GM18867 (cell line): ENCODE measurements at regions not wholly inside any gene's neighbourhood (a gene's known extent, or its start where the extent isn't known, plus 50 kb on each side); places are given as distances from the start of the nearest gene placed in this dataset.

Experiments
- ATAC-seq: cut with Tn5 transposase; IDR thresholded peaks from one replicate; pipeline ENCODE4 v1.9.1; 2021; ENCODE audit warnings: mild to moderate bottlenecking, moderate library complexity; ENCODE audit not compliant: unreplicated experiment

DNA sequence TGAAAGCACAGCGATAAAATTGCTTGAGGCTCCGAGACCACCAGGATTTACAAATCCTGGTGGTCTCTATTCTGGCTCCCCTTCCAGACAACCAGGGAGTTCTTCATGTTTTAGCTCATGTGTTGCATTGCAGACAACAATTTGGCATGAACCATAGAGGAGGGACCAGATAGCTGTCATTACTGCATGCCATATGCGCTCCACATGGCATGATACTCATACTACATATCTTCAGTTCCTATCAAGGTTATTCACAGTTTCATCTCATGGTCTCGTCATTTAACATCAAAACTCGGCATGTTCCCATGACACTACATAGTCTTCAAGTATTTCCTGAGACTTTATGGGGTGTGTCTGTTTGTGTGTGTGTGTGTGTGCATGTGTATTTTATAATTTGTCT lies 220.3 kb downstream of the OR13H1 start:
- ATAC-seq: no peak

DNA sequence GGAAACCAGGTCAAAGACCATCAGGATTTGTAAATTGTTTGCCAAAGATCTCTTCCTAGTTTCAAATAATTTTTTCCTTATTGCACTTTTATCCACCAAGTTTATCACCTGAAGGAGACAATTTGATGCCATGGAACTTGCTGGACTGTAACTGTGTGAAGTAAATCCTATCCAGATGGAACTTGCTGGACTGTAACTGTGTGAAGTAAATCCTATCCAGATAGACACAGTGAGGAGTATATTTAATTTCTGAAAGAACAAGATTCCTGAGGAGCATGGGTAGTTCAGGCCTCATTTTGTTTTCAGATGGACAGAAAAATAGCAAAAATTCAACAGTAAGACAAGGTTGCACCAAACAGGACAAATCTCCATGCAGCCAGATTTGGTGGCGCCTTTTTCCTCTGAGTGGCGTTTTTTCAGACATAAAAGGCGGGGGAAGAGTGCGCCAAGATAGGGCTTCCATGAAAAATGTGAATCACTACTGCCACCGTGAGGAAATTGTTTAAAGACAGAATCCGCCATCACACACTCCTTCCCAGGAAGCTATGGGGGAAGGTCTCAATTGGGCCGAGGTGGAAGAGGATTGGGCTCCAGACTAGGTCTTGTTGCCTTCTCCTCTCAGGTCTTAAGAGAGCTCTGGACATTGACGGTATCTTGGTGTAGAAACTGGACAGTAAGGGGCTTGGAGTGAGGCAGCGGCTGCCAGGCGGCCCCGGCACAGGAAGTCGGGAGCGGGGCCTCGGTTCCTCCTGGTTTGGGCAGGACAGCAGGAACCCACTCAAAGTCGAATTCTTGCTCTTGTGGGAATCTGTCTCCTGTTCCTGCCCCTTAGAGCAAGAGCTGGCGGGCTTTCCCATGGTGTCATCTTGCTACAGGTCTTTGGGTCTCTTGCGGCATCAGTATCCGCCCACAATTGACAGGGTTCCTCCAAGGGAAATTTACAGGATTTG lies 234.7 kb downstream of the OR13H1 start:
- ATAC-seq: peak; percentile 74

DNA sequence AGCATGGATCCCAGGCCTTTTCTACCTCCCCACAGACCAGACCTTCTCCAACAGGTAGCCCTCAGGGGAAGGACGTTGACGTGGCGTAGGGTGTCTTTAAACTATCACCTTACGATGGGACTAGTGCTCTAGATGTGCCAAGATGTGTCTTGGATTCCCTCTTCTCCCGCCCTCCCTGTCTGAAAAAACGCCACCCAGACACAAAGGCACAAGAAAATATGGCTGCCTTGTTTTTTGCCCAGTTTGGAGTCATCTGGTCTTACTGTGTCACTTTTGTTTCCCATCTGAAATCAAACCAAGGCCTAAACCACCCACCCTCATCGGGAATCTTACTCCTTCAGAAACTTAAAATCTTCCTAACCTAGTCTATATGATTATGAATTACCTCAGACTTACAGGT lies 235.4 kb downstream of the OR13H1 start:
- peak; percentile 2 for ATAC-seq

DNA sequence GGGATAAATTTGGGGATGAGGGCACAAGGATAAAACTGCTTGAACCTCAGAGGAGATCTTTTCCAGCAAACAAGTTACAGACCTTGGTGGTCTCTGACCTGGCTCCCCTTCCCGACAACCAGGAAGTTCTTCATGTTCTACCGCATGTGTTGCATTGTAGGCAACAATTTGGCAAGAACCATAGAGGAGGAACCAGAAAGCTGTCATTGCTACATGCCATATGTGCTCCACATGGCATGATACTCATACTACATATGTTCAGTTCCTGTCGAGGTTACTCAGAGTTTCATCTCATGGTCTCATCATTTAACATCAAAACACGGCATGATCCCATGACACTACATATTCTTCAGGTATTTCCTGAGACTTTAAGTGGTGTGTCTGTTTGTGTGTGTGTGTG lies 235.9 kb downstream of the OR13H1 start:
- no peak for ATAC-seq

DNA sequence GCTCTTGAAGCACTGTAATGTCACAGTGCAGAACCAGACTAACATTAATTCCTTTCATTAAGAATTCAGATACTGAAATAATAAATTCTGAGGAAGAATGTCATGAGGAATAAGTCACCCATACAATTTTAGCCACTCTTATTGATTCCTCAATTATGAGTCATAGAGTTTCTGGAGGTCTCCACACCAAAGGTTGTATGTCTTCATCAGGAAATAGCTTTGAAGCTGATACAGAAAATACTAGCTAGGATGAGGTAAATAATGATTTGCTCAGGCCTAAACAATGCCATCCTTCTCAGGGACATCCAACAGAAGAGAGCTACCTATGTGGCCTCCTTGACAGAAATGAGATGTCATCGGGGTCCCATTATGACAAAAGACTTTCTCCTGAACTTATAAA lies 238.8 kb downstream of the OR13H1 start:
- ATAC-seq: no peak

DNA sequence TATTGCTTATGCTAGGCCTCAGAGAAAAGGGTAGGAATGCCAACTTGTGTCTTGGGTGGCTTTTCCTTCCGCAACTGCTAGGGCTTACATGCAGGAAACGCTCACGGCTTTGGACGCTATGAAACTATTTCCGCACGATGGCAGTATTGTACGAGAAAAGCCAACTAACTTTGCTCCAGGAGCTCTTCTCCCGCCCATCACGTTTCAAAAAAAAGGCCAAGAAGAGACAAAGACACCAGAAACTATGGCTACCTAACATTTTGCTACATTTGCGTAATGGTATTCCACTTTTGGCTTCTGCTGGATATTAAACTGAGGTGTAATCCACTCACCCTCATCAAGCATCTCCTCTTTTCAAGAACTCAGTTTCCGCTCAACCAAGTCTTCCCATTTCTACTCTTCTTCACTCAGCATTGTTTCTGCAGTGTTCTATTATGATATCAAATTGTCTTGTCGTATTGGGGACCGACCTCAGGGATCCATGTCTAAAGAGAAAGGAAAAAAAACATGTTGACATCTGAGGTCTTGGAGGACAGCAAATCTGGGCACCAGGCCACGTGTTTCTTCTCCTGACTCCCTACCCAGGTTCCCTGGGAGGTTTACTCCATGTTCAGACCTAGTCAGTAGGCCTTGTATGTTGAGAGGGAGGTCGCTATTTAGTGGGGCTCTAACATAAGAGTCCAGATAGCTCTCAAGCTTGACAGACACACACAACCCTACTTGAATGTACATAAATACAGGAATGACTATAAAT lies 239.4 kb upstream of the STK26 start:
- peak; percentile 53 for ATAC-seq

DNA sequence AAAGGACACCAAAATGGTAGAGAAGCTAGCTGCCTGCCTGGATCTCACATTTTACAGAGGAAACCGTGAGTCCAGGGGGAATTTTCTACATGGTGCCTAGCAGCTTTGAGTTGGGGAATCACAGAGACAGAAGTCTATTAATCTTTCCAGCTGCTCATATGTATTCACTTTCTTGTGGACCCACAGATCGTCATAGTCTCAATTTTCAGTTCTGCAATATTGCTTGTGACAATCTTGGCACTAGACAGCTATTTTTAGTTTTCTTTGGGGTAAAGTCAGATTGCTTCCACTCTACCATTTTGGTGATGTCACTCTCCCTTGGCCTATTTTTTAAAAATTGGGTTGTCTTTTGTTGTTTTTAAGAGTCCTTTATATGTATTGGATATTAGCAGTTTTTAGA lies 233.4 kb upstream of the STK26 start:
- ATAC-seq: peak; percentile 35

DNA sequence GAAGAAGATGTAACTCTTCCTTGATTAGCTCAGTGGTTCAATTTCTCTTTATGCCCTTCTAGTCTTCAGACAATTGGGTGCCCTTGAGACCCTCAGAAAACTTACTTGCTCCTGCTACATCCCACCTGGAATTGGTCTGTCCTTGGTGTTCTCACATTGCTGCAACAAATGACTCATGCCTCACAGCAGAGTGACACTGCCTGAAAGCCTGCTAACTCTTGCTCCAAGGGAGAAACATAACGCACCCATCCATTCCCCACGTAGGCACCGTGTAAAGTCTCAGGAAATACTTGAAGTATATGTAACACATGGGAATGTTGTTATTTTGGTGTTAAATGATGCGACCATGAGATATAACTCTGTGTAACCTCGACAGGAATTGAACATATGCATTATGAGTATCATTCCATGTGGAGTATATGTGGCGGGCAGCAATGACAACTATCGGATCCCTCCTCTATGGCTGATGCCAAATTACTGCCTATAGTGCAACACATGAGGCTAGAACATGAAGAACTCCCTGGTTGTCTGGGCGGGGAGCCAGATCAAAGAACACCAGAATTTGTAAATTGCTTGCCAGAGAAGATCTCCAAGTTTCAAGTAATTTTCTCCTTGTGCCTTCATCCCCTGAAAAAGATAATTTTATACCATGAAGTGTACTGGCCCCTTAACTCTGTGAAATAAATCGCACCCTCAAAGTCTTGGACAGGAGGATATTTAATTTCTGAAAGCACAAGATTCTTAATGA lies 231.3 kb upstream of the STK26 start:
- ATAC-seq: no peak

DNA sequence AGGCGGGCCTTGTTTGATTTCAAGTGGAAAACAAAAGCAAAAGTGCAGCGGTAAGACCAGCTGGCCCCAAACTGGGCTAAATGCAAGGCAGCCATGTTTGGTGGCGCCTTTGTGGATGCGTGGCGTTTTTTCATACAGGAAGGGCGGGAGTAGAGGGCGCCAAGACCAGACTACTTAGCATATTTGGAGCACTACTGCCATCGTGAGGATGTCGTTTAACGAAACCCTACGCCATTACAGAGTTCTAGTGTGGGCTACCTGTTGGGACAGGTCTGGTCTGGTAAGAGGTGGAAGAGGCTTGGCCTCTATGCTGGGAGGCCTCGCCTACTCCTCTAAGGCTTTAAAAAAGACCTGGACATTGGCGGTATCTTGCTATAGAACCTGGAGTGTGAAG lies 230.7 kb upstream of the STK26 start:
- peak; percentile 77 for ATAC-seq

DNA sequence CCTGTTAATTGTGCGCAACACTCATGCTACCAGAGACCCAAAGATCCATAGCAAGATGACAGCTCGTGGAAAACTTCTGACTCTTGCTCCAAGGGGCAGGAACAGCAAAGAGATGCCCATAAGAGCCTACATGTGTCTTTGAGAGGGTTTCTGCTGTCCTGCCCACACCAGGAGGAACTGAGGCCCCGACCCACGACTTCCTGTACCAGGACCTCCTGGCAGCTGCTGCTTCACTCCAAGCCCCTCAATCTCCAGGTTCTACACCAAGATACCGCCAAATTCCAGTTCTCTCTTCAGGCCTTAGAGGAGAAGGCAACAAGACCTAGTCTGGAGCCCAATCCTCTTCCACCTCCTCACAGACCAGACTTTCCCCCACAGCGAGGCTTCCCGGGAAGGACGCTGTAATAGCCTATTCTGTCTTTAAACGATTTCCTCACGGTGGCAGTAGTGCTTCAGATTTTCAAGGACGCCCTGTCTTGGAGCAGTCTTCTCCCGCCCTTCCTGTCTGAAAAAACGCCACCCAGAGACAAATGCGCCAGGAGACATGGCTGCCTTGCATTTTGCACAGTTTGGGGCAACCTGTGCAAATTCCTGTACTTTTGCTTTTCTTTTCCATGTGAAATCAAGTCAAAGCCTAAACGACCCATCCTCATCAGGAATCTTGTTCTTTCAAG lies 230.2 kb upstream of the STK26 start:
- peak; percentile 61 for ATAC-seq

DNA sequence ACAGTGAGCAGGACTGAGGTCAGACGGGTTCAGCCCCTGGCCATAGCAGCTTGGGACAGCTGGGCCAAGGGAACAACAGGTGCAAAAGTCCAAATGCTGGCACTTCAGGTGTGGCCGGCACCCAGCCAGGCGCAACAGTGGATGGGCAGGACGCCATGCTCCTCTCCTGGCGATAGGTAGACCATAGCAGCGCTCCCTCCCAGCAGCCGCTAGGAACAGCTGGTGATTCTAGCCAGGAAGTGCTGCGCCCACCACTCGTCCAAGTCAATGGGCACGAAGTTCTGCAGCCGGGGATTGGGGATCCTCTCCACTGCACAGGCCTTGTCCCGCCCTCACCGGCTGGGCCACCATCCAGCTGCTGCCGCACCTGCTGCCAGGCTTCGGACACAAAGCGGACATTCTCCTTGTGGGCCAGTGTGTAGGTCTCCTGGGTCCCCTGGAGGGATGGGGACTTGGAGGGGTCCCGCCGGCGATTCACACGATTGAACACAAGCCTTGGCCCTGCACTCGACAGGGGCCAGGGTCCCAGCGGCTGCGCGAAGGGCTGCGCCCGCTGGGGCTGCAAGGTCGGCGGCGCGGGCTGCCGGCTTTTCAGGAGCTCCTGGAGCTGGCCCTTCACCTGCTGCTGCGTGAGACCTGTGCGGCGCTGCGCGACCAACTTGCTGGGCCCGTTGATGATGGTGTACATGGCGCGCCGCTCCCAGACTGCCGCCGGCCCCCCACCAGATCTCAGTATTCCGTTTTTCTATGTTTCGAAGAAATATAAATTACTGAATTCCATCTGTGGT lies 227.5 kb upstream of the STK26 start:
- no peak for ATAC-seq

DNA sequence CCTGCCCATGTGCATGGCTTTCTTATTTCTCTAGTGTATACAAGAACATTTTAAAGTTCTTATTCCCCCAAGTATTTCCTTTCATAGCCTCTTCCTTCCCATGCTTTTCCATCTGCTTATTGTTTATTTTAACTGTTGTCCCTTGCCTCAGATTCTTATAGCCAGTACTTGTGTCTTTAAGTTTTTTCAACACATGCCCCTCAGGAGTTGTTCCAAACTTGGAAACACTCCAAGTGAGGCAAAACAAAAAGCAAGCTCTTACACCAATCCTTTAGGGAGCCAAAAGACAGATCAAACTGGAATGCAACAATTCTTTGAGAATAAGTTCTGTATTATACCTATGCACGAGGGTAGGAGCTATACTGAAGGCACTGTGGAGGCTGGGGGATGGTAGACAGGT lies 222.0 kb upstream of the STK26 start:
- ATAC-seq: no peak

DNA sequence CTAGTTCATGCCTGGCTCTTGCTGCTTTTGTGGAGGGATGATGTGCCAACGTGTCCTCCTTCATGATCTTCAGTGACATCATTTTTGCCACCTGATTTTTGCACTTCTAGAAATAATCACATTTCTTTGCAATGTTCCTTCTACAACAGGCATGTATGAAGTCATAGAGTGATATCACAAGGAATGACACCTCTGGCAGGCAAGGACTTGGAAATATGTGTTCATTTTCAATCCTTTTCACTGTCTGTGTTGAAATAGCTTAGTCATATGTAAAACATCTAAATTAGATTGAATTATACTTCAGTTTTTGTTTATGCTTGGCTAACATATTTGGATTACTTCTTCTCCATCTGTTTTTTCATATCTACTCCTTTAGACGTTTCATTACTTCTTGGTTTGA lies 221.2 kb upstream of the STK26 start:
- no peak for ATAC-seq

DNA sequence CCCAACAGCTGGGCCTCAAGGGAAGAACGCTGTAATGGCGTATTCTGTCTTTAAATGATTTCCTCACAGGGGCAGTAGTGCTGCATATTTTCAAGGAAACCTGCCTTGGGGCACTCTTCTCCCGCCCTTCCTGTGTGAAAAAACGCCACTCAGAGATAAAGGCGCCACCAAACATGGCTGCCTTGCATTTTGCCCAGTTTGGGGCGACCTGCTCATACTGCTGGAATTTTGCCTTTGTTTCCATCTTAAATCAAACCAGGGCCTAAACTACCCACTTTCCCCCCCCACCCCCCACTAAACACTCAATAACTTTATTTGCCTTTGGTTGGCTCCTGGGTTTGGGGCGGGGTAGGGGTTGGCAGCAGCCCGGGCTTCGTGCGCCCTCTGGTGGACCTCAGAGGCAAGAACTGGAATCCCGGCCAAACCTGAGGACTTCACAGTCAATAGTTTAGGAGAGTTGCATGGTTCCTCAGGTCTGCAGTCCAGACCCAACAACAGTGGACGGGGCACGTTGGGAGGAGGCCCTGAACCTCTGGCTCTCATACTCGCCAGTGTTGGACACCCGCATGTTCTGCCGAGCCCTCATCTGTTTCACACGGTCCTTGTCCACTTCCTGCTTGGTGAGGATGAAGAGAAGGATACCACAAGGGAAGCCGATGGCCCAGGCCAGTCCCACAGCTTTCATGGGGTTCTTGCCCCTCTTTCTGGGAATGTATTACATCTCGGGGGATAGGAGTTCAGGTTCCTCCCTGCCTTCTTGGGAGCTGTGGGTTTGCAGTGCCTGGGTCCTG lies 220.1 kb upstream of the STK26 start:
- ATAC-seq: peak; percentile 90

DNA sequence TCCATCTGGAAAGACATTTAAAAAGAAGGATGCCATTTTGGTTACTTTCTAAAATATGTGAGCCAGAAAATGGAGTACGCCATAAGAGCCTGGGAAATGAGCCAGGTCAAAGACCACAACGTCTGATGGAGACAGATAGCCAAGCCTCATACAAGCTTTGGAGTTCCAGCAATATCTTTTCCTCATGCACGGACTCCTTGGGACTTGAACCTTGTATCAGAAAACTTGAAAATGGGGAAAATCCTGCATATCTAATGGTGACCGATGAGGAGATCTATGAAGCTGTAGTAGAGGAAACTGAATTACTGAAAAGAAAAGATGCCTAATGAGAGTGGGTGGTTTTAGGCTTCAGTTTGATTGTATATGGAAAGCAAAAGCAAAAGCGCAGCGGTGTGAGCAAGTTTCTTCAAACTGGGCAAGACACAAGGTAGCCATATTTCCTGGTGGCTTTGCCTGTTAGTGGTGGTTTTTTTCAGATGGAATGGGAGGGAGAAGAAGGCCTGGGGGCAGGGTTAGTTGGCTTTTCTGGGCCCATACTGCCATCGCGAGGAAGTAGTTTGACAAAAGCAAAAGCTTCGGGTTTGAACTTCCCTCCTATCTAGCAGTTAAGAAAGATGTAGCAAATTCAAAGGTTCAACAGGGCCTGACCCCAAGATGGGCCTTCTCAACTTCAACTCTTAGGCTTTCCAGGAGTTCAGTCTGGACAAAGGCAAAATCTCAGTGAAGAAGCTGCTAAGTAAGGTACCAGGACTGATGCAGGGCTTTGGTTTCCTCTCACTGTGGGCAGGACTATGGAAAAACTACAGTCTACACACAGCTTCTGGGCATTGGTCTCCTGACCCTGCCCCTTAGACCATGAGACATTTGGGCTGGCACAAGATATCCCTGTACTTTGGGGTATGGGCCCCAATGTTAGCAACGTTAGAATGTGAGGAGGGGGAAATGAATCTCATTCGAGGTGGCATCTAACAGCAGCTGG lies 210.0 kb upstream of the STK26 start:
- ATAC-seq: peak; percentile 81

DNA sequence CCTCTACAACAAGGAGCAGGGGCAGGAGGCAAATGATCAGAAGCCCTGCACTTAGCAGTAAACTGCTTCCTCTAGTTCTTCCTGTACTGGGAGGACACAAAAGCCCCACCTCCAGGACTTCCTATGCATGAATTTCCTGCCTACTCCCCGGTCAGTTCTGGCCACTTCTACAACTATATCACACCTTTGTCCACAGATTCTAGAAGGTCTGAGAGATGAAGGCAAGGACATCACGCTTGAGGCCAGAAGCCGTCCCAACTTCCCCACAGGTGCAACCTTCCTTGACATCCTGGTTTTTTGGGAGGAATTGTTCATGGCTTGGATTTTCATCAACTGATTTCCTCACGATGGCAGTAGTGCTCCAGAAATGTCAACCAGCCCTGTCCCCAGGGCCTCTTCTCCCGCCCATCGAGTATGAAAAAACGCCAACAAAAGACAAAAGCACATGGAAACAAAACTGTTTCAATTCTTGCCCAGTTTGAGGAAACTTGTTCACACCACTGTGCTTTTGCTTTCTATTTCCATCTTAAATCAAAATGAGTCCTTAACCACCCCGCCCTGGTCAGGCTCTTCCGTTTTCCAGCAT lies 206.5 kb upstream of the STK26 start:
- ATAC-seq: peak; percentile 62

DNA sequence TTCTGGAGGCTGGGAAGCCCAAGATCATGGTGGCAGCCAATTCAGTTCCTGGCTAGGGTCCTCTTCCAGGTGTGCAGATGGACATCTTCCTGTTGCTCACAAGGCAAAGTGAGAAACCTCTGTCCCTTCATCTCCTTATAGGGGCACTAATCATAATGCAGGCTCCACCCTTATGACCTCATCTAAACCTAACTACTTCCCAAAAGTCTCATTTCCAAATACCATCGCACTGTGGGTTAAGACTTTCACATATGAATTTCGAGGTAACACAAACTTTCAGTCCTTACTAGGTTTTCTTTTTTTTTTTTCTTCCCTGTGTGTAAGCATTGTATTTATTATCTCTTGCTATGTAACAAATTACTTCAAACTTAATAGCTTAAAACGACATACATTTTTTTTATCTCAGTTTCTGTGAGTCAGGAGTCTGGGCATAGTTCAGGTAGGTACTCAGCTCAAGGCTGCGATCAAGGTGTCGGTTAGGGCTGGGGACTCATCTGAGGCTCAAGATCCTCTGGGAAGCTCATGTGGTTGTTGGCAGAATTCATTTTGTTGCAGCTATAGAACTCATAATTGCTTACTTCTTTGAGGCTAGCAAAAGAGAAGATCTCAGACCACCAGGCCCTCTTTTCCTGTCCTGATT lies 204.7 kb upstream of the STK26 start:
- ATAC-seq: no peak
